IMR-90 (cell line): ENCODE measurements at regions not wholly inside any gene's neighbourhood (a gene's known extent, or its start where the extent isn't known, plus 50 kb on each side); places are given as distances from the start of the nearest gene placed in this dataset.

Experiments used
- BHLHE40 ChIP-seq: fragments of 150-350 bp; IDR thresholded peaks from 2 replicates; pipeline ENCODE4 v1.6.1; 2016; ENCODE audit warnings: mild to moderate bottlenecking, low read depth, low read length
- FOS ChIP-seq: fragments of 150-350 bp; IDR thresholded peaks from 2 replicates; pipeline ENCODE4 v1.6.1; 2016; ENCODE audit warnings: low read depth, low read length
- MAZ ChIP-seq: IDR thresholded peaks from 2 replicates; pipeline ENCODE4 v1.6.1; 2012; ENCODE audit warnings: low read depth, mild to moderate bottlenecking, low read length, improper control_type of control experiment, moderate library complexity, borderline replicate concordance
- MXI1 ChIP-seq: IDR thresholded peaks from 2 replicates; pipeline ENCODE4 v1.6.1; 2012; ENCODE audit warnings: low read depth, mild to moderate bottlenecking, low read length, moderate library complexity, borderline replicate concordance
- POLR2A ChIP-seq: IDR thresholded peaks from 2 replicates; pipeline ENCODE4 v1.6.1; 2012; ENCODE audit warnings: mild to moderate bottlenecking, low read depth, low read length
- RFX5 ChIP-seq: IDR thresholded peaks from 2 replicates; pipeline ENCODE4 v1.8.0; 2012; ENCODE audit warnings: low read depth, mild to moderate bottlenecking, low read length, moderate library complexity
- TF ChIP-seq, protein P1 (sequence below): conservative IDR thresholded peaks from 2 replicates; pipeline ENCODE4 v1.5.1; 2012; ENCODE audit warnings: mild to moderate bottlenecking, low read depth, low read length, improper control_type of control experiment

DNA sequence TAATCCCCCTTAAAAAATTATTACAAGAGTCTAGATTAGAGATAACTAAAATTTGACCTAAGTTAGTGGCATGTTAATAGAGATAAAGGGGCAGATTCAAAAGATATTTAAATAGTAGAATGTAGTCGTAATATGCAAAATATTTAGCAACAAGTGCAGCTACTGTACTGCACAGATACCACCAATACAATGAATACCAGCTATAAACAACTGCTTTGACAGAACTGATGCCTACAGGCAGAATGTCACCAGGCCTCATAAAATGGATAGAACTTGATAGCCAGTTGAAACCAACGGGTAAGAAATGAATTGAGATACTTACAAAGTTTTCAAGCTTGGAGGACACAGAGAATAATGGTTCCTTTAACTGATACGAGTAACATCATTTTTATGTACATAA lies 249.3 kb upstream of the VEPH1 start:
- TF ChIP-seq, protein P1, sequence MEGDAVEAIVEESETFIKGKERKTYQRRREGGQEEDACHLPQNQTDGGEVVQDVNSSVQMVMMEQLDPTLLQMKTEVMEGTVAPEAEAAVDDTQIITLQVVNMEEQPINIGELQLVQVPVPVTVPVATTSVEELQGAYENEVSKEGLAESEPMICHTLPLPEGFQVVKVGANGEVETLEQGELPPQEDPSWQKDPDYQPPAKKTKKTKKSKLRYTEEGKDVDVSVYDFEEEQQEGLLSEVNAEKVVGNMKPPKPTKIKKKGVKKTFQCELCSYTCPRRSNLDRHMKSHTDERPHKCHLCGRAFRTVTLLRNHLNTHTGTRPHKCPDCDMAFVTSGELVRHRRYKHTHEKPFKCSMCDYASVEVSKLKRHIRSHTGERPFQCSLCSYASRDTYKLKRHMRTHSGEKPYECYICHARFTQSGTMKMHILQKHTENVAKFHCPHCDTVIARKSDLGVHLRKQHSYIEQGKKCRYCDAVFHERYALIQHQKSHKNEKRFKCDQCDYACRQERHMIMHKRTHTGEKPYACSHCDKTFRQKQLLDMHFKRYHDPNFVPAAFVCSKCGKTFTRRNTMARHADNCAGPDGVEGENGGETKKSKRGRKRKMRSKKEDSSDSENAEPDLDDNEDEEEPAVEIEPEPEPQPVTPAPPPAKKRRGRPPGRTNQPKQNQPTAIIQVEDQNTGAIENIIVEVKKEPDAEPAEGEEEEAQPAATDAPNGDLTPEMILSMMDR: no peak
- no peak for TF ChIP-seq MXI1
- no peak for TF ChIP-seq MAZ
- no peak for TF ChIP-seq POLR2A
- no peak for TF ChIP-seq RFX5
- TF ChIP-seq BHLHE40: no peak
- TF ChIP-seq FOS: no peak
